HL-60 (cell line): ENCODE measurements at regions not wholly inside any gene's neighbourhood (a gene's known extent, or its start where the extent isn't known, plus 50 kb on each side); places are given as distances from the start of the nearest gene placed in this dataset.

ENCODE experiments used
- CTCF ChIP-seq: IDR thresholded peaks from one replicate; pipeline ENCODE4 v1.5.1; 2011; ENCODE audit warnings: low read length, control low read depth, inconsistent platforms; ENCODE audit not compliant: insufficient read depth
- GABPA ChIP-seq: IDR thresholded peaks from 2 replicates; pipeline ENCODE4 v1.6.1; 2012; ENCODE audit warnings: low read depth
- POLR2AphosphoS5 ChIP-seq: IDR thresholded peaks from 2 replicates; pipeline ENCODE4 v1.6.1; 2012; ENCODE audit warnings: low read depth
- SPI1 ChIP-seq: IDR thresholded peaks from 2 replicates; pipeline ENCODE4 v1.6.1; 2012; ENCODE audit warnings: low read depth, mild to moderate bottlenecking, borderline replicate concordance
- TF ChIP-seq, protein P1 (sequence below): IDR thresholded peaks from 2 replicates; pipeline ENCODE4 v1.6.1; 2012; ENCODE audit warnings: low read depth; ENCODE audit not compliant: insufficient replicate concordance

GRCh38 chr6:163802267-163802666, 387.7 kb downstream of the QKI start:
- TF ChIP-seq CTCF = no peak
- TF ChIP-seq POLR2AphosphoS5 = no peak
- TF ChIP-seq SPI1 = no peak
- TF ChIP-seq, protein P1, sequence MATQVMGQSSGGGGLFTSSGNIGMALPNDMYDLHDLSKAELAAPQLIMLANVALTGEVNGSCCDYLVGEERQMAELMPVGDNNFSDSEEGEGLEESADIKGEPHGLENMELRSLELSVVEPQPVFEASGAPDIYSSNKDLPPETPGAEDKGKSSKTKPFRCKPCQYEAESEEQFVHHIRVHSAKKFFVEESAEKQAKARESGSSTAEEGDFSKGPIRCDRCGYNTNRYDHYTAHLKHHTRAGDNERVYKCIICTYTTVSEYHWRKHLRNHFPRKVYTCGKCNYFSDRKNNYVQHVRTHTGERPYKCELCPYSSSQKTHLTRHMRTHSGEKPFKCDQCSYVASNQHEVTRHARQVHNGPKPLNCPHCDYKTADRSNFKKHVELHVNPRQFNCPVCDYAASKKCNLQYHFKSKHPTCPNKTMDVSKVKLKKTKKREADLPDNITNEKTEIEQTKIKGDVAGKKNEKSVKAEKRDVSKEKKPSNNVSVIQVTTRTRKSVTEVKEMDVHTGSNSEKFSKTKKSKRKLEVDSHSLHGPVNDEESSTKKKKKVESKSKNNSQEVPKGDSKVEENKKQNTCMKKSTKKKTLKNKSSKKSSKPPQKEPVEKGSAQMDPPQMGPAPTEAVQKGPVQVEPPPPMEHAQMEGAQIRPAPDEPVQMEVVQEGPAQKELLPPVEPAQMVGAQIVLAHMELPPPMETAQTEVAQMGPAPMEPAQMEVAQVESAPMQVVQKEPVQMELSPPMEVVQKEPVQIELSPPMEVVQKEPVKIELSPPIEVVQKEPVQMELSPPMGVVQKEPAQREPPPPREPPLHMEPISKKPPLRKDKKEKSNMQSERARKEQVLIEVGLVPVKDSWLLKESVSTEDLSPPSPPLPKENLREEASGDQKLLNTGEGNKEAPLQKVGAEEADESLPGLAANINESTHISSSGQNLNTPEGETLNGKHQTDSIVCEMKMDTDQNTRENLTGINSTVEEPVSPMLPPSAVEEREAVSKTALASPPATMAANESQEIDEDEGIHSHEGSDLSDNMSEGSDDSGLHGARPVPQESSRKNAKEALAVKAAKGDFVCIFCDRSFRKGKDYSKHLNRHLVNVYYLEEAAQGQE = no peak
- no peak for TF ChIP-seq GABPA
